C4-2B (cell line): ENCODE measurements at regions not wholly inside any gene's neighbourhood (a gene's known extent, or its start where the extent isn't known, plus 50 kb on each side); places are given as distances from the start of the nearest gene placed in this dataset.

Source experiments
- CTCF ChIP-seq: fragments of 450-650 bp; conservative IDR thresholded peaks from 2 replicates; pipeline ENCODE4 v1.5.1; 2017; ENCODE audit warnings: mild to moderate bottlenecking
- ZFX ChIP-seq: fragments of 450-650 bp; IDR thresholded peaks from 2 replicates; pipeline ENCODE4 v1.6.1; 2017

GRCh38 chr3:1824359-1824758, 274.3 kb upstream of the CNTN4 start:
- no peak for TF ChIP-seq CTCF
- no peak for TF ChIP-seq ZFX
